Brain microvascular endothelial cell (primary cell): ENCODE measurements at regions not wholly inside any gene's neighbourhood (a gene's known extent, or its start where the extent isn't known, plus 50 kb on each side); places are given as distances from the start of the nearest gene placed in this dataset.

Source experiments
- DNase-seq: peaks from one replicate; pipeline ENCODE4 v3.0.0-alpha.2; 2020
- H3K27ac ChIP-seq: fragments of 250-450 bp; sonication (Bioruptor Pico); 2 replicates; pipeline ENCODE4 v1.5.1; 2020; ENCODE audit warnings: mild to moderate bottlenecking, moderate library complexity
- H3K27me3 ChIP-seq: fragments of 250-450 bp; sonication (Bioruptor Pico); replicated peaks from 2 replicates; pipeline ENCODE4 v1.5.1; 2020; ENCODE audit warnings: mild to moderate bottlenecking
- H3K36me3 ChIP-seq: fragments of 250-450 bp; sonication (Bioruptor Pico); replicated peaks from 2 replicates; pipeline ENCODE4 v1.5.1; 2020; ENCODE audit warnings: mild to moderate bottlenecking
- H3K4me3 ChIP-seq: 2 replicates; pipeline ENCODE4 v1.5.1; 2011; ENCODE audit warnings: low read depth, mild to moderate bottlenecking, control low read depth, low read length, moderate library complexity
- in situ Hi-C: cut with HindIII; loops from 2 replicates; pipeline ENCODE4 v1.10.0; 2017; ENCODE audit warnings: low sequenced_read_pairs, low pct_ligation_motif_present
- TF ChIP-seq, protein P1 (sequence below): IDR thresholded peaks from 2 replicates; pipeline ENCODE4 v1.5.1; 2011; ENCODE audit warnings: low read depth, mild to moderate bottlenecking, moderate library complexity, low read length, control low read depth, inconsistent platforms; ENCODE audit errors: missing control alignments

DNA sequence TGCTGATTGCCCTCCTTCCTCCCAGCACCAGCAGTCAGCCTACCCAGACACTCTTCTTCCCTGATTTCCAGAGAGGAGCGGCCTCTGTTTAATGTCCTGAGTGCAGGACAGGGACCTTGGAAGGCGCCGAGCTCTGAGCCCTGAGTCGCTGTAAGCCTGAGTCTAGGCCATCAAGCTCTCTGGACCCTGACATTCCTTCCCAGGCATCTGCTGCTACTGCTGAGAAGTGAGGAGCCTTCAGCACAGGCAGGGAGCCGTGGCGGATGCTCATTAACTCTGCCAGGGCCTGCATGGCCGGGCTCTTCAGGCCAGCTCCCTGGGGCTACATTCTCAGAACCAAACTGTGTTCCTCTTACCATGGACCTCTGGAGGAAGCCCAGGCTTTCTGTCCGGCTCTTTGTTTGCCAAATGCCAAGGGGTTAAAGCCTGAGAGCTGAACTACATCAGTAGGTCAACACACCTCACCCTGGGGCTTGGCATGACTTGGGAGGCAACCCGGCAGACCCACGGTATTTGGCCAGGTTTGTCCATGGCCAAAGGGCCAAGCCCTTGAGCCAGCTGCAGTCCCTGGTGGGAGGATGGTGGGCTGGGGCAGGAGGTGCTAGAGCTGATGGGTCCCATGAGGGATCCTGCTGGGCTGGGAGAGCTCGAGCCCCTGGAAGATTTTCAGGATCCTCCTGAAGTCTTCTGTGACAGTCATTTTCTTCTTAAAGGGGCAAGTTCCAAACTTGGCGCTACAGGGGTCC is 721.4 kb downstream of the BRD1 start:
- Histone ChIP-seq H3K4me3 (no peak overlapping the region), H3K36me3 (no peaks in the 10 kb centered on the region), H3K27ac (no peak overlapping the region), H3K27me3 (no peaks in the 10 kb centered on the region)
- TF ChIP-seq, protein P1, sequence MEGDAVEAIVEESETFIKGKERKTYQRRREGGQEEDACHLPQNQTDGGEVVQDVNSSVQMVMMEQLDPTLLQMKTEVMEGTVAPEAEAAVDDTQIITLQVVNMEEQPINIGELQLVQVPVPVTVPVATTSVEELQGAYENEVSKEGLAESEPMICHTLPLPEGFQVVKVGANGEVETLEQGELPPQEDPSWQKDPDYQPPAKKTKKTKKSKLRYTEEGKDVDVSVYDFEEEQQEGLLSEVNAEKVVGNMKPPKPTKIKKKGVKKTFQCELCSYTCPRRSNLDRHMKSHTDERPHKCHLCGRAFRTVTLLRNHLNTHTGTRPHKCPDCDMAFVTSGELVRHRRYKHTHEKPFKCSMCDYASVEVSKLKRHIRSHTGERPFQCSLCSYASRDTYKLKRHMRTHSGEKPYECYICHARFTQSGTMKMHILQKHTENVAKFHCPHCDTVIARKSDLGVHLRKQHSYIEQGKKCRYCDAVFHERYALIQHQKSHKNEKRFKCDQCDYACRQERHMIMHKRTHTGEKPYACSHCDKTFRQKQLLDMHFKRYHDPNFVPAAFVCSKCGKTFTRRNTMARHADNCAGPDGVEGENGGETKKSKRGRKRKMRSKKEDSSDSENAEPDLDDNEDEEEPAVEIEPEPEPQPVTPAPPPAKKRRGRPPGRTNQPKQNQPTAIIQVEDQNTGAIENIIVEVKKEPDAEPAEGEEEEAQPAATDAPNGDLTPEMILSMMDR = no peak
- in situ Hi-C loops = no loop called here
- DNase-seq = no peak

DNA sequence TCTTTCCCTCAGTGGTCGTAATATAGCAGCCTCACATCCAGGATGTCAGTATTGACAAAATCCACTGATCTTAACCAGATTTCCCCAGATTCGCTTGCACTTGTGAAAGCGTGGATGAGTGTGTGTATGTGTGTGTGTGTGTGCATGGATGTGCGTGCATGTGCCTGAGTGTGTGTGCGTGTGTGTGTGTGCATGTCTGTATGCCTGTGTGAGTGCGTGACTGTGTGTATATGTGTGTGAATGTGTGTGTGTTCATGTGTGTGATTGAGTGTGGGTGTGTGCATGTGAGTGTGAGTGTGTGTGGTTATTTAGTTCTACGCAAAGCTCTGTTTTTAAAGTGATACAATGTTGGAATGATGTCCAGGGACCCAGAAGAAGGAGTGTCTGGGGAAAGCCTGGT is 723.2 kb downstream of the BRD1 start:
- Histone ChIP-seq H3K4me3 (no peak overlapping the region), H3K36me3 (no peaks in the 10 kb centered on the region), H3K27ac (no peak overlapping the region), H3K27me3 (no peaks in the 10 kb centered on the region)
- in situ Hi-C loops = no loop called here
- TF ChIP-seq, protein P1 = no peak
- DNase-seq = no peak

DNA sequence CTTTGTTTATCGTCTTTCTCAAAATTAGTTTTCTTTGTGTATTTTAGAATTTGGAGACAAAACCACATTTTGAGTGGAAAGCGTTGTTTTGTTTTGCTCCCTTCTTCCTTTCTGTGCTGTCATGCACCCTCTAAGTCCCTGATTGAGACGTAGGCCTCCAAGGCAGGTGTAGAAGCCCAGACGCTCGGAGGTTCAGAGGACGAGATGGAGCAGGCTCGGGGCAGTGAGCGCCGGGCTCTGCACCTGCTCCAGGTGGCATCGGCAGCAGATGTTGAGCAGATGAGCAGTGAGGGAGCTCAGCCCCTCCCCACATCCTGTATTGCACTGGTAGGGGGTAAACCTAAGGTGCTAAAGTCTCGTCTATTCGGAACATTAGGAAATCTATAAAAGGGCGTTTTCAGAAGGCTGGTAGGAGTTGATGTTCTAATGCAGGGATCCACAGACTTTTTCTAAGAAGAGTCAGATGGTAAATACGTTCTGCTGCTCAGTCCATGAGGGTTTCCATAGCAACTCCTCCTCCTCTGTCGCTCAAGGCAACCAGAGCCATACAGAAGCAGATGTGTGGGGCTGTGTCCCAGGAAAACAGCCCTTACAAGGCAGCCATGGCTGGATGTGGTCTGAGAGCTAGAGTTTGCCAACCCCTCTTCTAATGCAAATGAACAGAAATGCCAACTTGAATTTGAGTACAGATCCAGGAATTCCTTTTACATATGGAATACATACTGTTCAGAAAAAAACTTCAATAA is 724.2 kb downstream of the BRD1 start:
- TF ChIP-seq, protein P1 = no peak
- no peaks in the 10 kb centered on the region for H3K36me3 ChIP-seq
- no peak for DNase-seq
- H3K27ac ChIP-seq = no peak overlapping the region
- no peaks in the 10 kb centered on the region for H3K27me3 ChIP-seq
- H3K4me3 ChIP-seq = no peak overlapping the region
- in situ Hi-C loops = no loop called here

DNA sequence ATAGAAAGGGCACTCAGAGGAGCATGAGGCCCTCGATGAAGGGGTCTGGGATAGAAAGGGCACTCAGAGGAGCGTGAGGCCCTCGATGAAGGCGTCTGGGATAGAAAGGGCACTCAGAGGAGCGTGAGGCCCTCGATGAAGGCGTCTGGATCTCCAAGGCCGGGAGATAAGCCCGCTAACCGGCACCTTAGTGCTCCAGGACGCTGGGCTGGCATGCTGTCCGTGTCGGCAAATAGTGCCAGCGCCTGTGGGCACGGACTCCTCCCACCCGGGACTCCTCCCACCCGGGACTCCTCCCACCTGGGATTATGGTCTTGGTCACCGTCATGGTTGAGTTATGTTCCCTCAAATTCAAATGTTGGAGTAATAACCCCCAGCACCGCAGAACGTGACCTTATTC is 725.3 kb downstream of the BRD1 start:
- H3K27me3 ChIP-seq = no peaks in the 10 kb centered on the region
- in situ Hi-C loops = no loop called here
- no peak overlapping the region for H3K4me3 ChIP-seq
- TF ChIP-seq, protein P1 = no peak
- DNase-seq = no peak
- no peak overlapping the region for H3K27ac ChIP-seq
- H3K36me3 ChIP-seq = no peaks in the 10 kb centered on the region

DNA sequence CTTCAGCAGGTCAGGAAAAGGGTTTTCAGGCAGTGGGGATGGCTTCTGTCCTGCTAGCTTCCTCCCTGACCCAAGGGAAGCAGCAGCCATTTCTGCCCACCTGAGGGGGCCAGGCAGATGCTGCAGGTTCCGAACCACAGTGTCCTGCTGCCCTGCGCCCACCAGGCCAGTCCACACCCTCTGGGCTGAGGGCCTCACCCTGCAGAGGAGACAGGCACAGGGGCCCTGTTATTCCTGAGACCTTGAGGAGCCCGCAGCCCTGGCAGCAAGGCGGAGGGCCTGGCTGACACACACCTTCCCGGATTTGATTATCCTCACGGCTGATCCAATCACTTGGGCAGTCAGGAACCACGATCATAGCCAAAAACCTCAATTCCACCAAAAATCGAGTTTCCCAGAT is 725.8 kb downstream of the BRD1 start:
- DNase-seq = no peak
- H3K36me3 ChIP-seq = no peaks in the 10 kb centered on the region
- in situ Hi-C loops = no loop called here
- no peaks in the 10 kb centered on the region for H3K27me3 ChIP-seq
- H3K4me3 ChIP-seq = no peak overlapping the region
- no peak overlapping the region for H3K27ac ChIP-seq
- TF ChIP-seq, protein P1 = no peak
